Stimulated activated CD8-positive, alpha-beta memory T cell treated with anti-CD3 and anti-CD28 coated beads, Interleukin-7, amount 100 ng/mL, for 1 hour (primary cell): ENCODE measurements at regions not wholly inside any gene's neighbourhood (a gene's known extent, or its start where the extent isn't known, plus 50 kb on each side); places are given as distances from the start of the nearest gene placed in this dataset.

ENCODE experiments used
- DNase-seq, 2 donors: peaks; one replicate each; pipeline ENCODE4 v3.0.0-alpha.2; 2020; ENCODE audit warnings: low read depth in 2 of 2

DNA sequence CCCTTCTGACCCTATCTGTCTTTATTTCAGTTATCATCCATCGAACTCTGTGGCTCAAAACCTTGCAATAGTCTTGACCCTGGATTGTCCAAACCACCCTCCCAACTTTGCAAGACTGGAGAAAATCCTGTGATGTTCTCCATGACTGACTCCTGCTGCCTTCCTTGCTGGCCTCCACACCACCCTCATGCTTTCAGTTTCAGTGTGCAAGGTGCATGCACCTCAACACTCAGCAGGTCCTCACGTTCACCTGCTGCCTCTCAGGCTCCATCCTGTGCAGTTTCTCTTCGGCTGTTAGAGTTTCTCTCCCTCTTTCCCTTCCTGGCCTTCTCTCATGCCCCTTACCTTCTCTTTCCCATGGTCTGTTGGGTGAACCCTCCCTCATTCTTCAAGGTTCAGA is 59.4 kb upstream of the ASIC2 start:
- DNase-seq = no peak

DNA sequence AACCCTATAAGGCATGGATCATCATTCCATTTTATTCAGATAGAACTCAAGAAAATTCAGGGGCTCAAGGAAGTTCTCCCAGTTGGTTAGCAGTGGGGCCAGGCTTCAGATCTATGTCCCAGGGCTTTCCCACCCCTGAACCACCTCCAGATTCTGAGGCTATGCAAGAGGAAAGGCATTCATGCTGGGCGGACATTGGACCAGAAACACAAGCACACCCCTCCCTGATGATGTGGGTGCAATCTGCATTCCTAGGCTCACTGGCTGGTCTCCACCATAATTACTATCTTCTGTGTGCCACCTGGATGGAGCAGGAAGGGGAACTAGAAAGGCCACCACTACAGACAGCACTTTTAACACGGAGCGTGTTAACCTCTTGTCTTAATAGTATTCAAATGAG is 63.2 kb upstream of the ASIC2 start:
- DNase-seq = no peak

DNA sequence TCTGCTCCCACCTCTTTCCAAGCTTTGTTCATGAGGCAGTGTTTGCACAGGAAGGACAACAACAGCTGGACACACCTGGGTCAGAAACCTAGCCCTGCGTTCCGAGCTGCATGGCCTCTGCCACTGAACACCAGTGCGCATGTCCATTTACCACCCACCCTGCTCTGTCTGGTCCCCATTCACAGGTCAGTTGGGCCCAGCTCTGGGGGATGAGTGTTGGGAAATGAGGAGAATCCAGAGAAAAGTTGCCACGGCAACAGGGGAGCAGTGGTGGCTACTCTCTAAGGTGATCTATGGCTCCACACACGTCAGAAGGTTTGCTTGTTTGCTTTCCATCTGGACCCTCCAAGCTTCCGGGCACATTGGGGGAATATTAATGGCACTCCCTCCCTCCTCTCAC is 70.4 kb upstream of the ASIC2 start:
- DNase-seq = no peak

DNA sequence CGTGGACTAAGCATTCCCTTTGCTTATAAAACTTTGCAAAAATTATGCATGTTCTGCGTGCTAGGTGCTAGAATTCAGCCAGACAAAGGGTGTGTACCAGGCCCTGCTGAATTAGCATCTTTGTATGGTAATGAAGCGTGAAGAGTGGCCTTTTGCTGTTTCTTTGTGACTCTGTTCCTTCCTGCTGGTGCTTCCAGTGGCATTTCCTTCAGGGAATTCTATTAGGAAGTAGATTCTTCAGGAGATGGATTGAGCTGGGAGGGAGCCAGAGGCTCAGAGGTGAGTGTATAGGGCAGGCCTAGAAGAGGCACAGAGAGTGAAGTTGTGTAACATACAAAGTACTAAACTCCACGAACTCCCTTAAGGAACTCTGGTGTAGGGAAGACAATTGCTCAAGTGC is 73.9 kb upstream of the ASIC2 start:
- DNase-seq = no peak

GRCh38 chr17:33369149-33369548 is 76.1 kb upstream of the ASIC2 start:
- DNase-seq = no peak

DNA sequence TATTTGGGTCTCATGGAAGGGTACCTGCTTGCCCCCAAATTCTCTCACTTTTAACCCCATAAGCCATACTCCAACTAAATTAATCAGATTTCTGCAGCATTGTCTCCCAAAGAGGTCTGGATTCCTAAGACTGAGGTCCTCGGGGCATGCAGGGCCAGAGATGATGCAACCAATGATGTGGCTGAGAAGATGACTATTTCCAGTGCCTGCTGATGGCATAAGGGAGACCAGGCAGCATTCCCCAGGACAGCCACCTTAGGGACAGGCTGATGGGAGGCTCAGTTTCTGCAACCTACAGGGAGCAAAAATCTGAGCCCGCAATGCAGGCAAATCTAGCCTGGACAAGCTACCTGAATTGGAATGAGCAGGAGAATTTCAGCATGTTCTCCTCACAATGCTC is 76.8 kb upstream of the ASIC2 start:
- DNase-seq = no peak

DNA sequence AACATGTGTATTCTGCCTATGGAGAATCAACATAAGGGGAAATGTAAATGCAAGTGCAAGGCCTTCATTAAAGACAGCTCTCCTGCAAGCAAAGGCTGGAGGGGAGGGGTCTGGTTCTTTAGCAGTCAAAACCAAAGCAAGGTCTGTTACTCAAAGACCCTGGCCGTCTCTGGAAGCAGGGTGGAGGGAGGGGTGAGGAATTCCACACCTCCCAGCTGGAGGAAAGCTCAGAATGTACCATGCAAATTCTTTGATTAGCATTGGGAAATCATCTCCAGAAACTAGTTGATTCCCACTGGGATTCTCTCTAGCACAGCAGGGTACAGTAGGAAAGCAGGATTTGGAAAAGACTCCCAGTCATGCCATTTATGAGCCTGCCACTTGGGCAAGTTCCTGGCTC is 77.3 kb upstream of the ASIC2 start:
- DNase-seq = no peak

DNA sequence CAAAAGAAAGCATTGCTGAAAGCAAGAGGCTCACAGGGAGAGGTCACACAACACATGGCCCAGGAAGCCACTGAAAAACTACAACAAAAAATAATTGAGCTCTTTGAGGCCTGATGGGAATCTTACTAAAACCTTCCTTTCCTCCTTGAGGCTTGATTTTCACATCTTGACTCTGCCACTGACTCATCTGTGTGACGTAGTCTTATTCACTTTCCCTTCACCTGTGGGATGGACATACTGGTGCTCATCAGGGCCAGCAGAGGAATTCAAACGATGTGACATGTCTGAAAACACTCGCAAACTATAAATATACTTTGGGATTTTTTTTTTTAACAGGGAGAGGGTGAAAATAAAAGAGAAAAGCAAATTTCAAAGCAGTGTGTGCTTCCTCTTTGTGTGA is 78.3 kb upstream of the ASIC2 start:
- no peak for DNase-seq

DNA sequence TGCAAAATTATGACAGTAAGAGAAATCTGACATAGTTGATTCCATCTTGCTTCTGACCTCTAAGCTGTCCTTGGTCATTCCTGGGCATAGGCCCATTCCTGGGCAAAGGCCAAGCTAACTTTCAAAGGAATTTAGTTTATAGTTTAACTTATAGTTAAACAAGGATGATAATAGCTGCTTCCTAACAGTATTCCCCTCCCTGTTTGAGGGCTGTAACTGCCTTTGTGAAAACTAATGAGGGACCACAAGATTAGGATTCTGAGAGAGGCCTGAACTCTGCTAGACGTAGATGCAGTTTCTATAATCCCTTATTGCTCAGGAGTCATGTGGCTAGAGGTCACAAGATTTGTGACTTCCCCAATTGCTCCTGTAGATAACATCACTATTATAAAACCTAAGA is 80.2 kb upstream of the ASIC2 start:
- no peak for DNase-seq

- DNase-seq = no peak
Observed at GRCh38 chr17:33375103-33375502, 82.0 kb upstream of the ASIC2 start.

- DNase-seq = no peak
Observed at GRCh38 chr17:33375783-33376182, 82.7 kb upstream of the ASIC2 start.

DNA sequence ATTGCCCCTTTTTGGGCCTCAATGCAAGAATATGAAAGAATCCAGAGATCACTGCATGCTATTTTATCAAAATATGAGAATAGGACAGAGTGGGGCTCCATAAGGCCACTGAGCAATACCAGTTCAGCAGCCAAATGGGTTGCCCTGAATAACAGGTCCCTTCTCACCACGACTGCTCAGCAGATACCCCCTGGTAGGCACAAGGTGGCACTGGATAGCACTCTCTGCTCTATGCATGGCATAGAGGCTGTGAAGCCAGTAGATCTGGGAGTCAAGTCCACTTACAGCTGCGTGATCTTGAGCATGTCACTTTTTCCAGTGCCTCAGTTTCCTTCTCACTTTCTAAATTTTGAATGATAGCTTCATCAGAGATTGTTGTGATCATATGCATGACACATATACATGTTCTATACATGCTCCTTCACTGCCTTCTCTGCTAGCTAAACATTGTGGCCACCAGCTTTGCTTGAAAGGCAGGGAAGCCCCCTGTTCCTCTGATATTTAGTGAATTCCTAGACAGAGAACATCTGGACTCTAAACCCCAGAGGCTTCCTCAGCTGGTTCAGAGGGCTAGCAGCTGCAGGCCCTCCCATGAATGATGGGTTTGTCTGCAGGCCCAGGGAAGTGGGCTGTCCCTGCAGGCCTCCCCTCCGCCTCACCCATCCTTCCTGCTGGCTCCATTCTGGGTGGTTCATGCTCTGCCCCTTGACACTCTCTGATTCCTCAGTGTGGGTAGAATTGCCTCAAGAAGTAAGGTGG is 84.9 kb upstream of the ASIC2 start:
- DNase-seq = no peak

GRCh38 chr17:33381201-33381600 is 88.1 kb upstream of the ASIC2 start:
- DNase-seq = no peak

DNA sequence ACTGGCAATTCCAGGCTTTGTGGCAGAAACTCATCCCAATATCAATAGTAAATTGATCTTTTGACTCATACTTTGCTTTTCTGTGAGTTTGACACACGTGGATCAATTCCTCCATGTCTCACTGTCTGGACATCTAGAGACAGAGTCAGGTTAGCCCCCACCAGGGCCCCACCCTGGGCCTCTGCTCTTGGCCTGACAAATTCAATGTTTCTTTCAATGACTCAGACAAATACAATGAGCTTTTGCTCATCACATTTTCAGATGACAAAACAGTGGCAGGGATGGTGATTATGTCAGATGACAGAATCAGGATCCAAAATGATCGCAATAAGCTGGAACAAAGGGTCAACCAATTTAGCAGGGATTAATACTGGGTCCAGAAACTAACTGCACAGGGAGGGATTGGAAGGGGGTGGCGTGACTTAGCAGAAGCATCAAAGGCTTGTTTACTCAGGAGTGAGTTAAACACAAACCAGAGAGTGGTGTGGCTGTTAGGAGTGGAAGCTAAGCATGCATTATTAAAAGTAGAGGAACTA is 90.5 kb upstream of the ASIC2 start:
- DNase-seq = no peak

DNA sequence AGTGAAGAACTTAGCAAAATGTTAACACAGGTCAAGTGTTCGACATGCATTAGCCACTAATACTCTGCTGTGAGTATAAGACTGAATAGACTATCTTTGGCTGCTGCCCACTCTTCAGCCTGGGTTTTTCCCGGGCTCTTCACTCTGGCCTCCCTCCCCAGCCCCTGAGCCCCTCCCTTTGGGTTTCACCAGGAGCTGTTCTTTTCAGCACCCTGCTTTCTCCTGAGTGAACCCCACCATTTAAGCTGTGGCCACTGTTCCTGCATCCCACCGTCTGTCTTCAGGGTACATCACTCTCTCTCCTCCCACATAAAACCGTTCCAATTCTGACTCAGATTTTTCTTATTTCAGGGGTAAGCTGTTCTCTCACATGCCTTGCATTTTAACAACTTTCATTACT is 92.0 kb upstream of the ASIC2 start:
- no peak for DNase-seq

DNA sequence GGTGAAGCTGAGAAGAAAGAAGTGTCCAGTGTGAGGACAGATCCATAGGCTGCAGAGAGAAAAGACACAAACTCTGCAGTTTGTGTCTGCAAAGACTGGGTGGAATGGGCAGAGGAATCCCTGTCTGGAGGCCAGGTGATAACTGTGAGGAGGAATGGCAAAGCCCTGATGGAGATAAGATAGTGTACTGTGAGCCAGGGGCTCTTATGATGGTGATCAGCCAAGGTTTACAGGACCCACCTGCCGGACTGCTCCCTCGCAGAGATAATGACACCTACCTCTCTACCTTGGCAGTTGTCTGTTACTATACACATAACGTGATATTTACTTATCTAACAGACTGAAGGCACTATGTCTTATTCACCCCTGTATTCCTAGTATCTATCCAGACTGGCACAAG is 92.6 kb upstream of the ASIC2 start:
- no peak for DNase-seq

DNA sequence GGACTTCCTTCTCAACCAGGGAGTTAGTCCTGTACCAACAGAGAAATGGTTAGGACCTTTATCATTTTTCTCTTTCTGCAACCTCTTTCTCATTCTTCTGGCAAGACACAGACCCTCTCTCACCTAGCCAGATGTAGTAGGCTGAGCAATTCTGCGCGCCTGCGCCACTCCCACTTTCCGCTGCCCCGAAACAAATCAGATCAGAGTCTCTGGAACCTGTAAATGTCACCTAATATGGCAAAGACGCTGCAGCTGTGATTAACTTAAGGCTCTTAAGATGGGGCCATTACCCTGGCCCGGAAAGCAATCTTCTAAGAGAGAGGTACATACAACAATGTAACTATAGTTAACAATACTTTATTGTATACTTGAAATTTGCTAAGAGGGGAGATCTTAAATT is 94.3 kb upstream of the ASIC2 start:
- no peak for DNase-seq

DNA sequence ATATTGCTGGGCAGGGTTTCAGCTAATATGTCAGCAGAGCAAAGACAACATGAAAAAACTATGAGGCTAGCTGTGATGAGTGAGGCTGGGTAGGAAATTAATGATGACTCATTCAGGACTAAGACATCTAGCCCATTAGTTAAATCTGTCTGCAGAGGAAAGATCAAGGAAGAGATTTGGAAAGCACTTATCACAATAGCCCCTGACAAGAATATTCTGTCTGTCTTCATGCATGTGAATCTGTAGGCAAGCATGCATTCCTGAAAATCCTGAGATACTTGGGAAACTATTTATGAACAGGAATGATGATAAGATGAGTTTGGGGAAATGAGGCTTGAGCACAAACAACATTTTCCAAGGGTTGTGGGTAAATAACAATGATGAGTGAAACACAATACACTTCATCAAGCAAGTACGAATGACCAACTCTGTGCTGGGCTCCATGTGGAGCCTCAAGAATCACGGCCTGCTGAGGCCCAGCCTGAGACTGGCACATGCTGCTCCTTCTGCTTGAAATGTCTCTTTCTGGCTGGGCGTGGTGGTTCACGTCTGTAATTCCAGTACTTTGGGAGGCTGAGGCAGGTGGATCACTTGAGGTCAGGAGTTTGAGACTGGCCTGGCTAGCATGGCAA is 96.5 kb upstream of the ASIC2 start:
- no peak for DNase-seq

- DNase-seq = no peak
Observed at GRCh38 chr17:33390479-33391176, 97.5 kb upstream of the ASIC2 start.

DNA sequence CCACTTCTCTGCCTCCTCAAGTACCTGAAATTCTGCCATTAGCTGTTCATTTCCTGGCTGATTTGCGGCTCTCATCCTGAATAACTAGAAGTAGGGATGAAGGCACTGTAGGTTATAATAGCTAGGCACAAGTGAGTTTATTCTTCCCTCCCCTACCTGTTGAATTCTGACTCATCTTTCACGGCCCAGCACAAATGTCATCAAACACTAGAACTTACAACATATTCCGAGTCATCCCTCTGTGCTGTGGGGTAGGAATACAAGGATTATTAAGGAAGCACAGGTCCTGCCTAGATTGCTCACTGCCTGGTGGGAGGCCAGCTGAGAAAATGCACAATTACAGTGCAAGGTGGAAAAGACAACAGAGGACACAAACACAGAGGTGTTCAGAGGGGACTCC is 103.7 kb upstream of the ASIC2 start:
- no peak for DNase-seq

DNA sequence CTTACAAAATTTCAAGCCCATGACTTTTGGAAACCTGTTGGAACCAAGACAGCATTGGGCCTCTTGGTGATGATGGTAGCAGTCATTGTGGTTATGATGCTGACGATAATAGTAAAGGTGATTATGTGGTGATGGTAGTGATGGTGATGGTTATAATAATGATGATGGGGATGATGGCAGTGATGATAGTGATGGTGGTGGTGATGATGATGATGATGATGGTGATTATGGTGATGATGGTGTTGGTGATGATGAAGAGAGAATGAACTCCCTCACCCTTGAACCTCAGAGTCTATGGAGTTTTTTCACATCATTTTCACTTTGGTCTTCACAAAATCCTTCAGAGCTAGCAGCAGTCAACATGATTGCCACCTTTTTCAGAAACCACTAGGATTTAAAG is 105.3 kb upstream of the ASIC2 start:
- no peak for DNase-seq

GRCh38 chr17:33401249-33401648 is 108.2 kb upstream of the ASIC2 start:
- no peak for DNase-seq

- DNase-seq = no peak
Observed at GRCh38 chr17:33403194-33403593, 110.1 kb upstream of the ASIC2 start.
